Right atrium auricular region (tissue), 2 donors: ENCODE measurements at regions not wholly inside any gene's neighbourhood (a gene's known extent, or its start where the extent isn't known, plus 50 kb on each side); places are given as distances from the start of the nearest gene placed in this dataset.

Experiments
- DNase-seq: peaks from one replicate; pipeline ENCODE4 v3.0.0-alpha.2; 2019; ENCODE audit warnings: low spot score
- H3K27ac ChIP-seq, 2 donors: fragments of 200-600 bp; sonication (generic); 1 replicate in 1 of 2; 2 replicates in 1 of 2; pipeline ENCODE4 v1.5.1; 2016 to 2019
- H3K27me3 ChIP-seq, 2 donors: fragments of 200-600 bp; sonication (generic); one replicate each; pipeline versions ENCODE4 v1.5.1 to v1.6.0; 2017 to 2019
- H3K36me3 ChIP-seq: fragments of 200-600 bp; sonication (generic); one replicate; pipeline ENCODE4 v1.5.1; 2016
- H3K4me1 ChIP-seq, 2 donors: fragments of 200-600 bp; sonication (generic); one replicate each; pipeline versions ENCODE4 v1.5.1 to v1.6.0; 2017 to 2019
- H3K4me3 ChIP-seq, 2 donors: fragments of 200-600 bp; sonication (generic); 1 replicate in 1 of 2; 2 replicates in 1 of 2; pipeline ENCODE4 v1.5.1; 2017 to 2019; ENCODE audit warnings: mild to moderate bottlenecking in 1 of 2, moderate library complexity in 1 of 2
- H3K9me3 ChIP-seq, 2 donors: fragments of 200-600 bp; sonication (generic); one replicate each; pipeline ENCODE4 v1.5.1; 2019
- TF ChIP-seq, protein P1 (sequence below), 2 donors: fragments of 200-600 bp; sonication (generic); IDR thresholded peaks; one replicate each; pipeline ENCODE4 v1.5.1; 2019; ENCODE audit warnings: antibody characterized with exemption in 2 of 2

DNA sequence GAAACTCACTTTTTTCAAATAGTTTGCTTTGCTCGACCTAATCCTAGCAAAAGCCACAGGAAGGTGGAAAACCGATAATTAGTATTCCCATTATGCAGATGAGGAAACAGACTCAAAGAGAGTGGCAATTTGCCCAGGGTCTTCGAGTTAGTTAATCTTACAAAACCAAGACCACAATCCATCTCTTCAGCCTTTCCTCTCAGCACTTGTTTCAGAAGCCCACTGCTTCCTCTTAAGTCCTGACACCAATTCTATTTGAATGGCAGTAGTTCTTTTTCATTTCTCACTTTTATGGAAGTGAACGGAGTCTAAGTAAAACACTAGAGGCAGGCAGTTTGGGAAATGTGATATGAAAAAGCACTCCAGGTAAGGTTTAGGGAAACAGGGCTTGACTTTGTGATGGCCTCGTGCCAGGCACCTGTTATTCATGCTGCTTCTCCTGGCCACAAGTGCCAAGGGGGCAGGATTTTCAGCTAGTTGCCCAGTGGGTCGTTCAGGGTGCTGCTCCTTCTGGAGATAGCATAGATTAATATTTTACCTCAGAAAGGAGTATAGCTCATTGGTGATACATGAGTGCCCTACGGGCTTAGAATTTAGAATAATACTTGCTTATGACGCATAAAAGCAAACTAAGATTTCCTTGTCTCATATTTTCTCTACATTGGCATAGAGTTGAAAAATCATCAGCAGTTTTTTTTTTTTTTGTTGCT lies 76.6 kb upstream of the NRIP1 start:
- no peak for DNase-seq
- Histone ChIP-seq H3K27me3 (no peaks in the 10 kb centered on the region), H3K4me1 (no peaks in the 10 kb centered on the region), H3K36me3 (no peaks in the 10 kb centered on the region), H3K4me3 (no peak overlapping the region), H3K9me3 (no peaks in the 10 kb centered on the region), H3K27ac (no peak overlapping the region)
- TF ChIP-seq, protein P1, sequence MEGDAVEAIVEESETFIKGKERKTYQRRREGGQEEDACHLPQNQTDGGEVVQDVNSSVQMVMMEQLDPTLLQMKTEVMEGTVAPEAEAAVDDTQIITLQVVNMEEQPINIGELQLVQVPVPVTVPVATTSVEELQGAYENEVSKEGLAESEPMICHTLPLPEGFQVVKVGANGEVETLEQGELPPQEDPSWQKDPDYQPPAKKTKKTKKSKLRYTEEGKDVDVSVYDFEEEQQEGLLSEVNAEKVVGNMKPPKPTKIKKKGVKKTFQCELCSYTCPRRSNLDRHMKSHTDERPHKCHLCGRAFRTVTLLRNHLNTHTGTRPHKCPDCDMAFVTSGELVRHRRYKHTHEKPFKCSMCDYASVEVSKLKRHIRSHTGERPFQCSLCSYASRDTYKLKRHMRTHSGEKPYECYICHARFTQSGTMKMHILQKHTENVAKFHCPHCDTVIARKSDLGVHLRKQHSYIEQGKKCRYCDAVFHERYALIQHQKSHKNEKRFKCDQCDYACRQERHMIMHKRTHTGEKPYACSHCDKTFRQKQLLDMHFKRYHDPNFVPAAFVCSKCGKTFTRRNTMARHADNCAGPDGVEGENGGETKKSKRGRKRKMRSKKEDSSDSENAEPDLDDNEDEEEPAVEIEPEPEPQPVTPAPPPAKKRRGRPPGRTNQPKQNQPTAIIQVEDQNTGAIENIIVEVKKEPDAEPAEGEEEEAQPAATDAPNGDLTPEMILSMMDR (IDR thresholded peaks at IDR 0.05) = no peak

DNA sequence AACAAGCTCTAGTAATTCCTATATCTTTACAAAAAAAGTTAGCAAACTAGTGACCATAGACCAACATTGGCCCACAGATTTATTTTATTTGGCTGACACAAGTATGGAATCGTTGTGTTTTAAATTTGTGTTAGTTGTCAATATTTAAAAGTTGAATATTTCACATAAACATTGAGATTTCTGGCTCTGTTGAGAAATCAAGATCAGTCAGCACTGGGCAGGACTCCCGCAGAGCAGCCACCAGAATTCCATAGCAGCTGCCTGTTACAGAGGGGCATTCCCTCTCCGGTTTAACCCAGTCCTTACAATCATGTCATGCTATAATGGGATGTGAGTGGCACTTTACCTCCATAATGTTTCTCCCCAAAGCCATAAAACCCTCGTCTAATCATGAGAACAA lies 79.2 kb upstream of the NRIP1 start:
- TF ChIP-seq, protein P1 (IDR thresholded peaks at IDR 0.05) = no peak
- no peaks in the 10 kb centered on the region for H3K4me1 ChIP-seq
- H3K27me3 ChIP-seq = no peaks in the 10 kb centered on the region

DNA sequence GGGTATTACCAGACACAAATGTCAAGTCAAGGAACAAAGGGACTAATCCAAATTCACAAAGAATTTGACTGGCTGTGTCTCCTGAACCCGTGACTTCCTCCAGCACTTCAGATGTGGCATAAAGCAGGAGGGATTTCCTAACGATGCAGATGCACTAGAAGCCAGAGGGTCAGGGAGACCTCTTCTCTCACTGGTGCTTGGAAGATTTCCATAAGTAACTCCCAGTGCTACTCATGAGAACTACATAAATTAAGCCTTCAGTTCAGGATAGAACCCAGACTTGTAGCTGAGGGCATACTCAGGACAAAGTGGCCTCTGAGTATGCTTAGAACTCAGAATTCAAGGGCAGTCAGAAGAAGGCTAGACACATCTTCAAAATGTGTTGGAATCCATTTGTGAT lies 83.6 kb upstream of the NRIP1 start:
- TF ChIP-seq, protein P1 (IDR thresholded peaks at IDR 0.05) = no peak
- no peaks in the 10 kb centered on the region for H3K36me3 ChIP-seq
- no peaks in the 10 kb centered on the region for H3K4me1 ChIP-seq
- no peak overlapping the region for H3K4me3 ChIP-seq
- no peak for DNase-seq
- no peaks in the 10 kb centered on the region for H3K9me3 ChIP-seq
- no peaks in the 10 kb centered on the region for H3K27me3 ChIP-seq
- no peak overlapping the region for H3K27ac ChIP-seq

More for the DNA sequence above, 79.2 kb upstream of the NRIP1 start:
- Histone ChIP-seq H3K4me3 (no peak overlapping the region), H3K9me3 (no peaks in the 10 kb centered on the region), H3K27ac (no peak overlapping the region), H3K36me3 (no peaks in the 10 kb centered on the region)
- no peak for DNase-seq

DNA sequence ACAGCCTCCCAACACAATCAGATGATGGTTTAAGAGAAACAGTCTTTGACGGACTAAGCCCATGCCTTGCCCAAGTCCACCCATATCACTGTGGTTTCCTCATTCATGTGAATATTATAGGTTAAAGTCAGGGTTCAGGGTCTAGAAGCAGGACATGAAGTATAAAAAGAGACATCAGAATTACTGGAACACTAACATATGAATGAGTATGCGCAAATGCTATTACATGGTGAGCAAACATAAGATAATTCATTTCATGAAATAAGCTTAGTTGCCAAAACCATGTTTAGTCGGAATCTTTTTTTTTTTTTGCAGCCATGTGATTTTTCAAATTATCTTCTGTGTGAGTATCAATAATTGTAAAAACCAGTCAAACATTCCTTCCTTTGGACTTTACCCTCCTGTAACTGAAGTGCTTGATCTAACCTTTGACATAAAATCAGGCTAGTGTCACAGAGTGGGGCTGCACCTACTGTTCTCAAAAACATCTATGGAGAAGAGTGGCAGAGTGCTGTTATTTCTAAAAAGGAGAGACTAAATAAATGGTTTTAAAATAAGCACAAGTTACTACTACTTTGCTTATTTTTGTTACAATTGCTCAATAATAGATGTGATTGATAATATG lies 84.9 kb upstream of the NRIP1 start:
- Histone ChIP-seq H3K27me3 (no peaks in the 10 kb centered on the region), H3K9me3 (no peaks in the 10 kb centered on the region), H3K27ac (no peak overlapping the region), H3K4me1 (no peaks in the 10 kb centered on the region), H3K4me3 (no peak overlapping the region), H3K36me3 (no peaks in the 10 kb centered on the region)
- TF ChIP-seq, protein P1 (IDR thresholded peaks at IDR 0.05) = no peak
- DNase-seq = no peak

DNA sequence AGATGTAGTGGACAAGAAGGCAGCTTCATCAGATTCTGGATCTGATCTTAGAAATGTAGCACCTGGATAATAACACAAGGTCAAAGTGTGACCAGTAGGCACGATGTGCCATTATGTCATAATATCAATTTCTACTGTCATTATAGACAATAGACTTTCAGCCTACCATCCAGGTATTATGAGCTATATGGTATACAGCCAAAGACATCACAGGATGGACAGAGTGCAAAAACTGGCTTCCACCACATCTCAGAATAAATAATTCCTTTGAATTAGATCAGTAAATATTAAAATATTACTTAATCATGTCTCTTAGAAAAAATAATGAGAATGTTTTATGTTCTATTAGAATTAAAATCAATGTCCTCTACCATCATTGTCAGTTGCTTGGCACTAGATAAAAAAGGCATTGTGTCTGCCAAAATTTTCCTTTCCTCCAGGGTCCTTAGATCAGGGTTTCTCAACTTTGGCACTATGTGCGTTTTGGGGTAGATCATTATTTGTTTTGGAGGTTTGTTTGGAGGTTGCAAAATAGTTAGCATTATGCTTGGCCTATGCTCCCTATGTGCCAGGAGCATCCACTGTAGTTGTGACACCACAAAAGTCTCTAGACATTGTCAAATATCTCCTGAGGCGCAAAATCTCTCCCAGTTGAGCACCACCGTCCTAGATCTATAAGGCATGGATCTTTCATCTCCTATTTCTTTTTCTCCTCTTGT lies 86.7 kb upstream of the NRIP1 start:
- H3K27ac ChIP-seq = no peak overlapping the region
- no peaks in the 10 kb centered on the region for H3K36me3 ChIP-seq
- TF ChIP-seq, protein P1 (IDR thresholded peaks at IDR 0.05) = no peak
- H3K9me3 ChIP-seq = no peaks in the 10 kb centered on the region
- no peak overlapping the region for H3K4me3 ChIP-seq
- no peak for DNase-seq
- no peaks in the 10 kb centered on the region for H3K4me1 ChIP-seq
- no peaks in the 10 kb centered on the region for H3K27me3 ChIP-seq
